Tibial nerve (tissue), 4 donors: ENCODE measurements at regions not wholly inside any gene's neighbourhood (a gene's known extent, or its start where the extent isn't known, plus 50 kb on each side); places are given as distances from the start of the nearest gene placed in this dataset.

ENCODE experiments used
- DNase-seq, 2 donors: peaks; one replicate each; pipeline ENCODE4 v3.0.0-alpha.2; 2019; ENCODE audit warnings: low spot score in 2 of 2
- H3K27ac ChIP-seq, 4 donors: fragments of 200-600 bp; sonication (generic) in 3 of 4; one replicate each; pipeline ENCODE4 v1.5.1; 2017 to 2019; ENCODE audit warnings: mild to moderate bottlenecking in 1 of 4
- H3K27me3 ChIP-seq, 2 donors: fragments of 200-600 bp; sonication (generic) in 1 of 2; one replicate each; pipeline versions ENCODE4 v1.5.1 to v1.6.0; 2017 to 2019
- H3K36me3 ChIP-seq, 3 donors: fragments of 200-600 bp; sonication (generic); one replicate each; pipeline ENCODE4 v1.5.1; 2018 to 2019
- H3K4me1 ChIP-seq, 4 donors: fragments of 200-600 bp; sonication (generic) in 3 of 4; one replicate each; pipeline ENCODE4 v1.5.1; 2017 to 2019
- H3K4me3 ChIP-seq, 4 donors: fragments of 200-600 bp; sonication (generic) in 3 of 4; one replicate each; pipeline ENCODE4 v1.5.1; 2017 to 2019; ENCODE audit warnings: mild to moderate bottlenecking in 1 of 4, moderate library complexity in 1 of 4
- H3K9me3 ChIP-seq, 4 donors: fragments of 200-600 bp; sonication (generic) in 3 of 4; one replicate each; pipeline ENCODE4 v1.5.1; 2017 to 2019
- EP300 ChIP-seq, 2 donors: sonication (generic); formaldehyde crosslinking; IDR thresholded peaks; one replicate each; pipeline ENCODE4 v1.6.1; 2017; ENCODE audit warnings: antibody characterized with exemption in 2 of 2, mild to moderate bottlenecking in 1 of 2
- POLR2A ChIP-seq, 2 donors: fragments of 450-650 bp; IDR thresholded peaks; one replicate each; pipeline ENCODE4 v1.6.1; 2017; ENCODE audit warnings: antibody characterized with exemption in 2 of 2, mild to moderate bottlenecking in 2 of 2, moderate library complexity in 2 of 2
- WGBS, 2 donors: methylation state at CpG; one replicate each; pipeline ENCODE4 v1.1.5; 2018; 5-methylcytosine and 5-hydroxymethylcytosine counted together
- TF ChIP-seq, protein P1 (sequence below), 5 experiments: fragments of 200-600 bp in 3 of 5; fragments of 450-650 bp in 2 of 5; sonication (generic) in 3 of 5; IDR thresholded peaks; one replicate each; pipeline ENCODE4 v1.5.1; 2016 to 2019; ENCODE audit warnings: antibody characterized with exemption in 5 of 5, mild to moderate bottlenecking in 3 of 5, moderate library complexity in 2 of 5

DNA sequence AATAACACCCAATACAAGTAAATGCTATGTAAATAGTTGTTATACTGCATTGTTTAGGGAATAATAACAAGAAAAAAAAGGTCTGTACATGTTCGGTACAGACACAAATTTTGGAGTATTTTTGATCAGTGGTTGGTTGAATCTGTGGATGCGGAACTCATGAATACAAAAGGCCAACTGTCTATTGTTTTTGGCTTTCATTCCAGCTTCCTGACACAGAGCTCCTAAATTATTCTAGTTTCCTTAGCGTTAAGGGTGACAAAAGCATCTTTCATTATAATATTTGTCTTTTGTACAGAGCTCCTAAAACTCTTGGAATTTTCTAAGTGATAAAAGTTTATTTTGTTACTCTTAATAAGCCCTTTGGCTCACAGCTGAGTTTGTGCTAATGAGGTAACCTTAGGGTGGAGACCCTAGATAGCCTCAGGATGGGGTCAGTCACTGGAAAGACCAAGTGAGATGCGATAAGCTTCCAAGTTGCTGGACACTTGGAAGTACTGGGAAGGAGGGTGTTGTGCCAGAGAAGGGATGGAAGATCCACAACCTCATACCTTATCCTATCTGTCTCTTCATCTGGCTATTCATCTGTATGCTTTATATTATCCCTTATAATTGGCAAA, 57.4 kb upstream of the PRRC2C start:
- 18 to 21% methylated on average over 4 of the region's 4 CpGs for WGBS, 2 donors
- Histone ChIP-seq H3K27me3 (no peaks in the 10 kb centered on the region), H3K4me3 (no peak overlapping the region), H3K9me3 (no peaks in the 10 kb centered on the region), H3K4me1 (peaks cover 0 to 7% (median 0%) of the 10 kb centered on the region in 4 donors), H3K27ac (no peak overlapping the region), H3K36me3 (no peaks in the 10 kb centered on the region)
- TF ChIP-seq, protein P1, sequence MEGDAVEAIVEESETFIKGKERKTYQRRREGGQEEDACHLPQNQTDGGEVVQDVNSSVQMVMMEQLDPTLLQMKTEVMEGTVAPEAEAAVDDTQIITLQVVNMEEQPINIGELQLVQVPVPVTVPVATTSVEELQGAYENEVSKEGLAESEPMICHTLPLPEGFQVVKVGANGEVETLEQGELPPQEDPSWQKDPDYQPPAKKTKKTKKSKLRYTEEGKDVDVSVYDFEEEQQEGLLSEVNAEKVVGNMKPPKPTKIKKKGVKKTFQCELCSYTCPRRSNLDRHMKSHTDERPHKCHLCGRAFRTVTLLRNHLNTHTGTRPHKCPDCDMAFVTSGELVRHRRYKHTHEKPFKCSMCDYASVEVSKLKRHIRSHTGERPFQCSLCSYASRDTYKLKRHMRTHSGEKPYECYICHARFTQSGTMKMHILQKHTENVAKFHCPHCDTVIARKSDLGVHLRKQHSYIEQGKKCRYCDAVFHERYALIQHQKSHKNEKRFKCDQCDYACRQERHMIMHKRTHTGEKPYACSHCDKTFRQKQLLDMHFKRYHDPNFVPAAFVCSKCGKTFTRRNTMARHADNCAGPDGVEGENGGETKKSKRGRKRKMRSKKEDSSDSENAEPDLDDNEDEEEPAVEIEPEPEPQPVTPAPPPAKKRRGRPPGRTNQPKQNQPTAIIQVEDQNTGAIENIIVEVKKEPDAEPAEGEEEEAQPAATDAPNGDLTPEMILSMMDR (IDR thresholded peaks at IDR 0.05) = no peak
- TF ChIP-seq EP300 (IDR thresholded peaks at IDR 0.05) (no peak), POLR2A (IDR thresholded peaks at IDR 0.05) (no peak)
- no peak for DNase-seq

DNA sequence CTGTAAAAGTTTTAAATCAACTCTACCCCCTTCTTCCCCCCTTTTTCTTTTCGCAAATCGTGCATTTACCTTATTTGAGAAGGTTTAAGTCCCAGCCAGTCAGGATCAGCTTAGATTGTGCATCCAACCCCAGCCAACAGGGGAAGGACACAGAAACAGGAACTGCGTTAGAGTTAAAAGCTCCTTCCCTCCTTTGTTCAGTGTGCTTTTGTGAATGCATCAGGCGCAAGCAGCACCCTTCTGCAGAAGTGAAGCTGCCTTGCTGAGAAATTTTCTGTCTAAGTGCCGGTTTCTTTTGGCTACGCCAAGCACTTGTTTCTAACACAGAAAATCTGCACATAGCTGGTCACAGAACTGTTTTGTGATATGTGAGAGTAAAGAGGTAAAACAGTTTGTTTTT, 56.2 kb upstream of the PRRC2C start:
- no peak overlapping the region for H3K27ac ChIP-seq
- no peaks in the 10 kb centered on the region for H3K36me3 ChIP-seq
- H3K4me1 ChIP-seq = peaks cover 0 to 13% (median 0%) of the 10 kb centered on the region in 4 donors
- H3K27me3 ChIP-seq = no peaks in the 10 kb centered on the region
- DNase-seq = no peak
- H3K9me3 ChIP-seq = no peaks in the 10 kb centered on the region
- no peak overlapping the region for H3K4me3 ChIP-seq
- TF ChIP-seq EP300 (IDR thresholded peaks at IDR 0.05) (no peak), POLR2A (IDR thresholded peaks at IDR 0.05) (no peak)
- TF ChIP-seq, protein P1 (IDR thresholded peaks at IDR 0.05) = no peak
- 92 to 95% methylated on average over 6 of the region's 6 CpGs for WGBS, 2 donors

DNA sequence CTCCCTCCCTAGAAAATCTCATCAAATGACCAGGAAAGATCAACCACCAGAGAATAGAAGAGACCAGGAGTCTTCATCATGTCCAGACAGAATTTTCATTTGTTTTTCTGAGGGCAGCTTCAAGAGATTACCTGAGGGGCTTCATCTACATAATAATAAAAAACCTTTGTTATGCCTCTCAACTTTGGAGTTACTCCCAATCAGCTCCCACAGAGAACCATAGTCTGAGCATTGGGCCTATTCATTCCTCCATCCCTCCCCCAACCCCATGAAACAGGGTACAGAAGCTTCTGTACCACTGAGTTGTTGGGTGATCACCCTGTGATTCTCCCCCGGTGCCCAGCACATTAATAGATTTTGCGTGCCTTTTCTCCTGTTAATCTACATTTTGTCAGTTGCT, 53.3 kb upstream of the PRRC2C start:
- Histone ChIP-seq H3K9me3 (no peaks in the 10 kb centered on the region), H3K36me3 (no peaks in the 10 kb centered on the region), H3K4me3 (no peak overlapping the region), H3K27ac (no peak overlapping the region), H3K27me3 (no peaks in the 10 kb centered on the region), H3K4me1 (peaks cover 0 to 26% (median 3%) of the 10 kb centered on the region in 4 donors)
- no peak for DNase-seq
- WGBS, 2 donors = 80 to 94% methylated on average over 1 of the region's 2 CpGs
- TF ChIP-seq, protein P1 (IDR thresholded peaks at IDR 0.05) = no peak
- TF ChIP-seq POLR2A (IDR thresholded peaks at IDR 0.05) (no peak), EP300 (IDR thresholded peaks at IDR 0.05) (no peak)

DNA sequence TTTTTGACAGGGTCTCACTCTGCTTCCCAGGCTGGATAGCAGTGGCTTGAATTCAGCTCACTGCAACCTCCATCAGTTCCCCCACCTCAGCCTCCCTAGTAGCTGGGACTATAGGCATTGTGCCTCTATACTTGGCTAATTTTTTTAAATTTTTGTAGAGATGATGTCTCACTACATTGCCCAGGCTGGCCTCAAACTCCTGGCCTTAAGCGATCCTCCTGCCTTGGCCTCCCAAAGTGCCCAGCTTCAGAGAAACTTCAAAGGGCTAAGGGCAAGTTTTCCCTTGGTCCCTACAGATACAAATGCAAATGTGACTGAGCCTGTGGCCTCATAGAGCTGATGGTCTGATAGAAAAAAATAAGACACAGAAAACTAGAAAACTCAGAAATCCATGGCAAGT, 52.9 kb upstream of the PRRC2C start:
- WGBS, 2 donors = 92 to 100% methylated on average over 1 of the region's 1 CpG
- H3K4me3 ChIP-seq = no peak overlapping the region
- H3K27me3 ChIP-seq = no peaks in the 10 kb centered on the region
- H3K4me1 ChIP-seq = peaks cover 0 to 26% (median 3%) of the 10 kb centered on the region in 4 donors
- H3K27ac ChIP-seq = no peak overlapping the region
- DNase-seq = no peak
- H3K9me3 ChIP-seq = no peaks in the 10 kb centered on the region
- no peaks in the 10 kb centered on the region for H3K36me3 ChIP-seq
- TF ChIP-seq EP300 (IDR thresholded peaks at IDR 0.05) (no peak), POLR2A (IDR thresholded peaks at IDR 0.05) (no peak)
- TF ChIP-seq, protein P1 (IDR thresholded peaks at IDR 0.05) = no peak

DNA sequence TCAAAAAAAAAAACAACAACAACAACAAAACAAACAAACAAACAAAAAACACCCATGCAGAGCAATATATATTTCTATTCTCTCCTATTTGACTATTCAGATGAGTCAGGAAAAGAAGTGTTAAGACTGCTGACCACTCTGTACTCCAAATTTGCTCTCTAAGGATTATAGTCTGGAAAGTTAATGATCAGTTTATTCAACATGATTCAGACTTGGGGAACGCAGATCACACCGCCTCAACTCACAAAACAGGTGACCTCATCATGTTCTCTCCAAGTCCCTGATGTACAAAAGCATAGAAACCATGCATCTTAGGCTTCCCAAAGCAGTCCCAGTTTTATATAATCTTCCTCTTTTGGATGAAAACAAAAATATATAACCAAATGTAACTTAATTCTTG, 51.9 kb upstream of the PRRC2C start:
- no peaks in the 10 kb centered on the region for H3K9me3 ChIP-seq
- H3K27me3 ChIP-seq = no peaks in the 10 kb centered on the region
- 55 to 62% methylated on average over 2 of the region's 2 CpGs for WGBS, 2 donors
- H3K4me3 ChIP-seq = no peak overlapping the region
- DNase-seq = no peak
- no peaks in the 10 kb centered on the region for H3K36me3 ChIP-seq
- H3K27ac ChIP-seq = no peak overlapping the region
- peaks cover 0 to 19% (median 3%) of the 10 kb centered on the region in 4 donors for H3K4me1 ChIP-seq
- TF ChIP-seq, protein P1 (IDR thresholded peaks at IDR 0.05) = no peak
- TF ChIP-seq EP300 (IDR thresholded peaks at IDR 0.05) (no peak), POLR2A (IDR thresholded peaks at IDR 0.05) (no peak)
